ENCODE measurements at regions not wholly inside any gene's neighbourhood (a gene's known extent, or its start where the extent isn't known, plus 50 kb on each side); places are given as distances from the start of the nearest gene placed in this dataset.

GRCh38 chr22:34068001-34068400 lies 147.7 kb upstream of the LARGE1 start:
- no peak for DNase-seq (ENCODE audit: extremely low spot score)
- TF ChIP-seq CTCF (IDR thresholded peaks at IDR 0.05; ENCODE audit: control extremely low read depth, extremely low read depth, low read depth, missing control alignments): no peak
- ChIA-PET POLR2A (no interaction called here), CTCF (no interaction called here)

GRCh38 chr22:34070051-34070450 lies 149.8 kb upstream of the LARGE1 start:
- no peak for TF ChIP-seq CTCF (IDR thresholded peaks at IDR 0.05; ENCODE audit: control extremely low read depth, extremely low read depth, low read depth, missing control alignments)
- ChIA-PET CTCF (no interaction called here), POLR2A (no interaction called here)
- DNase-seq (ENCODE audit: extremely low spot score): no peak

- ChIA-PET POLR2A (no interaction called here), CTCF (no interaction called here)
- TF ChIP-seq CTCF (IDR thresholded peaks at IDR 0.05; ENCODE audit: control extremely low read depth, extremely low read depth, low read depth, missing control alignments): no peak
- DNase-seq (ENCODE audit: extremely low spot score): no peak
These were observed 150.3 kb upstream of the LARGE1 start for GRCh38 chr22:34070531-34070930.

GRCh38 chr22:34072585-34072984 lies 152.3 kb upstream of the LARGE1 start:
- no peak for DNase-seq (ENCODE audit: extremely low spot score)
- POLR2A ChIA-PET: no interaction called here
- CTCF ChIA-PET: interaction anchor here (1.4 kb wide), 1 partner anchor 11 kb away, joined by 4 read pairs; no protein-coding TSS in a partner anchor
- TF ChIP-seq CTCF (IDR thresholded peaks at IDR 0.05; ENCODE audit: control extremely low read depth, extremely low read depth, low read depth, missing control alignments): no peak

GRCh38 chr22:34080433-34080832 lies 160.2 kb upstream of the LARGE1 start:
- DNase-seq (ENCODE audit: extremely low spot score): no peak
- no peak for TF ChIP-seq CTCF (IDR thresholded peaks at IDR 0.05; ENCODE audit: control extremely low read depth, extremely low read depth, low read depth, missing control alignments)
- ChIA-PET CTCF (no interaction called here), POLR2A (no interaction called here)

GRCh38 chr22:34096770-34097169 lies 176.5 kb upstream of the LARGE1 start:
- no peak for TF ChIP-seq CTCF (IDR thresholded peaks at IDR 0.05; ENCODE audit: control extremely low read depth, extremely low read depth, low read depth, missing control alignments)
- no peak for DNase-seq (ENCODE audit: extremely low spot score)
- CTCF ChIA-PET: no interaction called here
- POLR2A ChIA-PET: no interaction called here

- DNase-seq (ENCODE audit: extremely low spot score): no peak
- ChIA-PET CTCF (interaction anchor here (3.0 kb wide), 1 partner anchor 12 kb away, joined by 15 read pairs; no protein-coding TSS in a partner anchor), POLR2A (no interaction called here)
These were observed 179.0 kb upstream of the LARGE1 start for GRCh38 chr22:34099278-34099677.

More at GRCh38 chr22:34099278-34099677, 179.0 kb upstream of the LARGE1 start:
- TF ChIP-seq CTCF (IDR thresholded peaks at IDR 0.05; ENCODE audit: control extremely low read depth, extremely low read depth, low read depth, missing control alignments): no peak
